ENCODE measurements at regions not wholly inside any gene's neighbourhood (a gene's known extent, or its start where the extent isn't known, plus 50 kb on each side); places are given as distances from the start of the nearest gene placed in this dataset.

DNA sequence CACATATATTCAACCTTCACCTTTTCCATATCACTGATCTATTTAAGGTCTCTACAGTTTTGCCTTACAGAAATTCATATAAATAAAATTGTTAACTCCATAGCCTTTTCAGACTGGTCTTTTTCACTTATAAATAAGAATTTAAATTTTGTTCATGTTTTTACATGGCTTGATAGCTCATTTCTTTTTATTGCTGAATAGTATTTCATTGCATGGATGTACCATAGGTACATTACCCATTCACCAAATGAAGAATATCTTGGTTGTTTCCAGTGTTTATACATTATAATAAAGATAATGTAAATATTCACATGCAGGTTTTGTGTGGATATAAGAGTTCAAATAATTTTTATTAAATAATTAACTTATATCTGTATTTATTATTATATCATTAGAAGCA lies 1765.0 kb downstream of the OTOL1 start:
- no peak for ATAC-seq

DNA sequence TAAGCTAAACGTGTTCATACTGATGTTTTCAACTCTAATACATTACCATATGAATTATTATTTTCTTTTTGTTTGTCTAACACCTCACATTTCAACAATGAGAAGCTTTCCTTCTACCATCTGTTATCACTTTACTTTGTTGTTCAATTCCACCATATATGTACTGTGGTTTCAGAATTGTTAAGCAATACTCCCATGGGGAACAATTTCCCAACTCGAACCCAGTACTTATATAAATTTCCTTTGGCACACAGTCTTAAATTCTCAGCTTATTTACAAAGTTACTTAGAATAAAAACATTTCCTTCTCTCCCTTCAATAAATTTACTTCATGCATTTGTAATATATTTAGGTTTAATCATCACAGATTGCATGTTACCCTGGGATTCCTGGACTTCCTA lies 1764.4 kb downstream of the OTOL1 start:
- no peak for TF ChIP-seq ZFP30 (CRISPR knock-in tag; IDR thresholded peaks at IDR 0.05)
- no peak for TF ChIP-seq BACH2 (CRISPR knock-in tag; IDR thresholded peaks at IDR 0.05; ENCODE audit: borderline replicate concordance)
- no peak for TF ChIP-seq ZFP3 (CRISPR knock-in tag; IDR thresholded peaks at IDR 0.05)
- no peak for TF ChIP-seq CSRNP3 (CRISPR knock-in tag; IDR thresholded peaks at IDR 0.05)
- TF ChIP-seq ZNF8 (CRISPR knock-in tag; IDR thresholded peaks at IDR 0.05), result no peak
- TF ChIP-seq POU6F1 (CRISPR knock-in tag; IDR thresholded peaks at IDR 0.05; ENCODE audit: borderline replicate concordance, low read depth), result no peak
- no peak for TF ChIP-seq ZC3H10 (CRISPR knock-in tag; IDR thresholded peaks at IDR 0.05)
- ATAC-seq, result no peak

More for the DNA sequence above, 1765.0 kb downstream of the OTOL1 start:
- TF ChIP-seq CSDC2 (CRISPR knock-in tag; IDR thresholded peaks at IDR 0.05) (no peak), ZNF8 (CRISPR knock-in tag; IDR thresholded peaks at IDR 0.05) (peak; percentile 97)

- TF ChIP-seq OSR1 (CRISPR knock-in tag; IDR thresholded peaks at IDR 0.05), result no peak
- TF ChIP-seq ZNF8 (CRISPR knock-in tag; IDR thresholded peaks at IDR 0.05), result no peak
- no peak for TF ChIP-seq CSRNP3 (CRISPR knock-in tag; IDR thresholded peaks at IDR 0.05)
- TF ChIP-seq ZFP30 (CRISPR knock-in tag; IDR thresholded peaks at IDR 0.05), result no peak
- no peak for TF ChIP-seq TCF4 (CRISPR knock-in tag; IDR thresholded peaks at IDR 0.05; ENCODE audit: borderline replicate concordance)
- TF ChIP-seq SNAI2 (CRISPR knock-in tag; IDR thresholded peaks at IDR 0.05), result no peak
- TF ChIP-seq CSDC2 (CRISPR knock-in tag; IDR thresholded peaks at IDR 0.05), result no peak
Measured at GRCh38 chr3:163218336-163218735, 1721.7 kb downstream of the OTOL1 start.

GRCh38 chr3:163213838-163214237 lies 1717.2 kb downstream of the OTOL1 start:
- TF ChIP-seq POU6F1 (CRISPR knock-in tag; IDR thresholded peaks at IDR 0.05; ENCODE audit: borderline replicate concordance, low read depth), result no peak
- TF ChIP-seq ZFP3 (CRISPR knock-in tag; IDR thresholded peaks at IDR 0.05), result no peak
- TF ChIP-seq ESRRG (CRISPR knock-in tag; IDR thresholded peaks at IDR 0.05), result no peak
- no peak for TF ChIP-seq ZFP30 (CRISPR knock-in tag; IDR thresholded peaks at IDR 0.05)
- TF ChIP-seq CSRNP3 (CRISPR knock-in tag; IDR thresholded peaks at IDR 0.05), result no peak
- TF ChIP-seq, protein P1, sequence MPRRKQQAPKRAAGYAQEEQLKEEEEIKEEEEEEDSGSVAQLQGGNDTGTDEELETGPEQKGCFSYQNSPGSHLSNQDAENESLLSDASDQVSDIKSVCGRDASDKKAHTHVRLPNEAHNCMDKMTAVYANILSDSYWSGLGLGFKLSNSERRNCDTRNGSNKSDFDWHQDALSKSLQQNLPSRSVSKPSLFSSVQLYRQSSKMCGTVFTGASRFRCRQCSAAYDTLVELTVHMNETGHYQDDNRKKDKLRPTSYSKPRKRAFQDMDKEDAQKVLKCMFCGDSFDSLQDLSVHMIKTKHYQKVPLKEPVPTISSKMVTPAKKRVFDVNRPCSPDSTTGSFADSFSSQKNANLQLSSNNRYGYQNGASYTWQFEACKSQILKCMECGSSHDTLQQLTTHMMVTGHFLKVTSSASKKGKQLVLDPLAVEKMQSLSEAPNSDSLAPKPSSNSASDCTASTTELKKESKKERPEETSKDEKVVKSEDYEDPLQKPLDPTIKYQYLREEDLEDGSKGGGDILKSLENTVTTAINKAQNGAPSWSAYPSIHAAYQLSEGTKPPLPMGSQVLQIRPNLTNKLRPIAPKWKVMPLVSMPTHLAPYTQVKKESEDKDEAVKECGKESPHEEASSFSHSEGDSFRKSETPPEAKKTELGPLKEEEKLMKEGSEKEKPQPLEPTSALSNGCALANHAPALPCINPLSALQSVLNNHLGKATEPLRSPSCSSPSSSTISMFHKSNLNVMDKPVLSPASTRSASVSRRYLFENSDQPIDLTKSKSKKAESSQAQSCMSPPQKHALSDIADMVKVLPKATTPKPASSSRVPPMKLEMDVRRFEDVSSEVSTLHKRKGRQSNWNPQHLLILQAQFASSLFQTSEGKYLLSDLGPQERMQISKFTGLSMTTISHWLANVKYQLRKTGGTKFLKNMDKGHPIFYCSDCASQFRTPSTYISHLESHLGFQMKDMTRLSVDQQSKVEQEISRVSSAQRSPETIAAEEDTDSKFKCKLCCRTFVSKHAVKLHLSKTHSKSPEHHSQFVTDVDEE (CRISPR knock-in tag; IDR thresholded peaks at IDR 0.05), result no peak
- no peak for ATAC-seq

More at GRCh38 chr3:163218336-163218735, 1721.7 kb downstream of the OTOL1 start:
- ATAC-seq, result no peak

- ATAC-seq, result no peak
- TF ChIP-seq RARB (CRISPR knock-in tag; IDR thresholded peaks at IDR 0.05) (no peak), ARNTL (CRISPR knock-in tag; IDR thresholded peaks at IDR 0.05; ENCODE audit: borderline replicate concordance, low read depth) (no peak), ZNF70 (CRISPR knock-in tag; IDR thresholded peaks at IDR 0.05) (no peak), TOX (CRISPR knock-in tag; IDR thresholded peaks at IDR 0.05; ENCODE audit: borderline replicate concordance) (no peak), GLIS3 (CRISPR knock-in tag; IDR thresholded peaks at IDR 0.05) (no peak), ZC3H10 (CRISPR knock-in tag; IDR thresholded peaks at IDR 0.05) (no peak), SNAI2 (CRISPR knock-in tag; IDR thresholded peaks at IDR 0.05) (no peak)
- TF ChIP-seq, protein P2, sequence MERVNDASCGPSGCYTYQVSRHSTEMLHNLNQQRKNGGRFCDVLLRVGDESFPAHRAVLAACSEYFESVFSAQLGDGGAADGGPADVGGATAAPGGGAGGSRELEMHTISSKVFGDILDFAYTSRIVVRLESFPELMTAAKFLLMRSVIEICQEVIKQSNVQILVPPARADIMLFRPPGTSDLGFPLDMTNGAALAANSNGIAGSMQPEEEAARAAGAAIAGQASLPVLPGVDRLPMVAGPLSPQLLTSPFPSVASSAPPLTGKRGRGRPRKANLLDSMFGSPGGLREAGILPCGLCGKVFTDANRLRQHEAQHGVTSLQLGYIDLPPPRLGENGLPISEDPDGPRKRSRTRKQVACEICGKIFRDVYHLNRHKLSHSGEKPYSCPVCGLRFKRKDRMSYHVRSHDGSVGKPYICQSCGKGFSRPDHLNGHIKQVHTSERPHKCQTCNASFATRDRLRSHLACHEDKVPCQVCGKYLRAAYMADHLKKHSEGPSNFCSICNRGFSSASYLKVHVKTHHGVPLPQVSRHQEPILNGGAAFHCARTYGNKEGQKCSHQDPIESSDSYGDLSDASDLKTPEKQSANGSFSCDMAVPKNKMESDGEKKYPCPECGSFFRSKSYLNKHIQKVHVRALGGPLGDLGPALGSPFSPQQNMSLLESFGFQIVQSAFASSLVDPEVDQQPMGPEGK (CRISPR knock-in tag; IDR thresholded peaks at IDR 0.05; ENCODE audit: borderline replicate concordance), result no peak
- TF ChIP-seq, protein P3, sequence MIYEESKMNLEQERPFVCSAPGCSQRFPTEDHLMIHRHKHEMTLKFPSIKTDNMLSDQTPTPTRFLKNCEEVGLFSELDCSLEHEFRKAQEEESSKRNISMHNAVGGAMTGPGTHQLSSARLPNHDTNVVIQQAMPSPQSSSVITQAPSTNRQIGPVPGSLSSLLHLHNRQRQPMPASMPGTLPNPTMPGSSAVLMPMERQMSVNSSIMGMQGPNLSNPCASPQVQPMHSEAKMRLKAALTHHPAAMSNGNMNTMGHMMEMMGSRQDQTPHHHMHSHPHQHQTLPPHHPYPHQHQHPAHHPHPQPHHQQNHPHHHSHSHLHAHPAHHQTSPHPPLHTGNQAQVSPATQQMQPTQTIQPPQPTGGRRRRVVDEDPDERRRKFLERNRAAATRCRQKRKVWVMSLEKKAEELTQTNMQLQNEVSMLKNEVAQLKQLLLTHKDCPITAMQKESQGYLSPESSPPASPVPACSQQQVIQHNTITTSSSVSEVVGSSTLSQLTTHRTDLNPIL (CRISPR knock-in tag; IDR thresholded peaks at IDR 0.05; ENCODE audit: low read depth), result no peak
Measured at GRCh38 chr3:163196815-163197374, 1700.3 kb downstream of the OTOL1 start.
